Limb (tissue), 2 donors: ENCODE measurements at regions not wholly inside any gene's neighbourhood (a gene's known extent, or its start where the extent isn't known, plus 50 kb on each side); places are given as distances from the start of the nearest gene placed in this dataset.
"Not testable (repeated sequence)": the region's sequence is repeated elsewhere in the genome, so short reads cannot be mapped to it uniquely, and the experiment has no call there.

Experiments used
- DNase-seq, 2 donors: peaks; one replicate each; pipeline ENCODE4 v3.0.0-alpha.2; 2016; ENCODE audit errors: extremely low spot score in 2 of 2

- no peak for DNase-seq
These were observed 156.7 kb upstream of the TENT5A start for GRCh38 chr6:81909162-81909561.

- DNase-seq = no peak
These were observed 154.3 kb upstream of the TENT5A start for GRCh38 chr6:81906709-81907204.

- no peak for DNase-seq
These were observed 153.6 kb upstream of the TENT5A start for GRCh38 chr6:81906041-81906440.

DNA sequence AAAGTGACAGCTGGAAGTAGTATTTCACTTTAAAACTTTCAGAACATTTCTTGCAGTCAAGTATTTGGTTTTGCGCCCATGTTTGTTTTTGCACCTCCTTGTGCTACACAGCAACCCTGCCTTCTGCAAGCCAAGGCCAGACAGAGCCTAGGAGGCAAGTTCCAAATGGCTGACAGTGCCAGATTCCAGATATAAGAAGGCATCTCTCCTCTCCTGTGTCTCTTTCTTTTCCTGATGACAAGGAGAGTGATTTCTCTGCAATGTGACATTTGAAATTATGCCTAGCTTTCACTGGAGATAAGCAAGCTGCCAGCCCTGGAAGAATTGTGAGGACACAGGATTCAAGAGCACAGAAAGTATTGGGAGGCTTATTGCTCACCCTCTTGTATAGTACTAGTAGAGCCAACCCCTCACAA, 149.1 kb upstream of the TENT5A start:
- no peak for DNase-seq

GRCh38 chr6:81900616-81901015, 148.1 kb upstream of the TENT5A start:
- DNase-seq = no peak

DNA sequence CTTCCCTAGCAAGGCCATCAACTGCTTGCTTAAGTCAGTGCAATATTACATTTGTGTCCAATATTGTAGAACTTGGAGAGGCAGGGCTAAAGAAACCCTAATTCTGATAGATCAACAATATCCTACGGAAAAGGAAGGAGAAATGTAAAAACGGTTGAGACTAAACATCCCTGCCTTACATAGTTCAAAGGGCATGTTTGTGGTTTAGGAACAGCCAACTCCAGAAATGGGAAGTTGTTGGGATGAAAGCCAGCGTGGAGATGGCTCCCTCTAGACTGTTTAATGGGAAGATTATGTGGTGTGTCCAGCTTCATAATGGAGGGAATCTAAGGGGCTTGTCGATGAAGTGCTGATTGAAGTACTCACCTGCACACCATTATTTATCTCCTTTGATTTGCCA, 145.3 kb upstream of the TENT5A start:
- DNase-seq = no peak

DNA sequence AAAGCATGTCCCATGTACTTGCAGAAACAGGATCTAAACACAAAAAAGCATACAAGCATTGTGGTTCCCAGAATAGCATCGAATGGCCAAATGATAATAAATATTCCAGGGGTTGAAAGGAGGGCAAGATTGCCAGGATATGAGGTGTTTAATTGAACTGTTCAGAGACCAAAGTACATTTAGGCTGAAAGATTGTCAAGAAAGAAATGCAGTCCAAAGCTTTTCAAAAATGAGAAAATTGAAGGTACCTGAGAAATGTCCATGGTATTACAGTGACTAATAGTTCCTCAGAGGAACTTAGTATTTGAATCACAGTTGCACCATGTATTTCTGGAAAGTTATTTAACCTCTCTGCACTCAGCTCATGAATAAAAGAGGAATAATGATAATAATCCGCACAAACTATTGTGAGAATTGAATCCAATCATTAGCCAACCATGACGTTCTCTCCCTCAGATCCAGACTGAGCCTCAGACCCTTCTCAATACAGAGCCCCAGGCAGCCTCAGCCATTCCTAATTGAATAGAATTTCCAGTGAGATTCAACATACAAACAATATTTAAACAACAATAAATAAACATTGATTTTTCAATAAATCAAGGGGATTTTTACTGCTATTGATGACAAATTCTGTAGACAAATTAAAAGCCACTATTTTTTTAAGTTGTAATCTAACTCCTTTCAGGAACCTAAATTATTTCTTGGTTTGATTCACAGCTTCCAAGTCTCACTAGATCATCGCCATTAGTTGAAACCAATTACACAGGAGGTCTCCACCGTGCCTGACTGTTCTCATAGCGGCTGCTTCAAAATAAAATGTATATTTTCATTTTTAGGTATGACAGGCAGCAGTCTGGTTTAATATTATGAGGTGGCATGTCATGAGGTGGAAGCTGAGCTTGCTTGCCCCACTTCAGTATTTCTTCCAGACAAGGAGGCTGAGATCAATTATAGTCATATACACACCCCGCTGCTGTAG, 144.3 kb upstream of the TENT5A start:
- no peak for DNase-seq

DNA sequence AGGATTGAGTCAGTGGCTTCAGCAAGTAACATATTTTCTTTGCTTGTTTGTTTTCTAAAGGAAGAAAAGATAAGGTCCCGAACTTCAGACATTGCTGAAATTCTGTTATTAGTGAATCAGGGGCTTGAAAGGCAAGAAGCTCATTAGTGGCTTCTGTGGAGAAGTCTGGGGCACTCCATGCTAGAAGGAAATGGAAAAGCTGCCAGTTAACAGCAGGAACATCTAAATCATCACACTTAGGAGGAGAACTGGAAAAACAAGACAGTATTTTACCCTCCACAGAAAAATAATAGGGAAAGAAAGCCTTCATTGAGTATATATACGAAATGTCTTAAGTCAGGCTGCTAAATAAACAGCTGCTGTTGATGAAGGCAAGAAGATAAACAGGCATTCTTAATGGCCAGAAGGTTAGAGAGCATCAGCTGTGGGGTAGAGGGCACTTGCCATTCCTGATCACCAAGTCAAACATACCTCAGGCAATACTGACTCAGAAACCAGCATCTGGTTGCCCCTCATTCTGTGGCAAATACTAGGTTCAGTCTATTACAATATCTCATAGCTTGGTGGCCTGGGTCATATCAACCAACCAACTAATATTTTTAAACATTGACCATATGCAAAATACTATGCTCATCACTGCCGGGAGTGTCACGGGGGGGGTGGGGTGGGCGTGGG, 143.2 kb upstream of the TENT5A start:
- DNase-seq = no peak

GRCh38 chr6:81894788-81895271, 142.3 kb upstream of the TENT5A start:
- peak; percentile 31 to 33 for DNase-seq

DNA sequence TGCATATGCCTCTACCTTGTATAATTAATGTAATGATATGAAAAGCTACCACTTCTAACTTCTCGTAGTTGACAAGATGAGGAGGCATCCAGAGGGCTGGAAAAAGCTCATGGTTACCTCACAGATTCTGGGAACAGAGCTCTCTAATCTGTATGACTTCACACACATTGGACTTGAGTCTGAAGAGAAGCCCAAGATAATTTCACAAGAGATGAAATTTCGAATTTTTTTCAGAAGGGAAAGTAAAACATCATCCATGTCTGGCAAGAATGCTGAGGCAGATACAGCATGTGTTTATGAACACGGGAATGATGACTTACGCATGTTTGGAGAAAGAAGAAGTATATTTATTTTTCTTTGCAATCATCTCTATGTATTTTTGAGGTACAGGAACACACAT, 141.8 kb upstream of the TENT5A start:
- DNase-seq = no peak

DNA sequence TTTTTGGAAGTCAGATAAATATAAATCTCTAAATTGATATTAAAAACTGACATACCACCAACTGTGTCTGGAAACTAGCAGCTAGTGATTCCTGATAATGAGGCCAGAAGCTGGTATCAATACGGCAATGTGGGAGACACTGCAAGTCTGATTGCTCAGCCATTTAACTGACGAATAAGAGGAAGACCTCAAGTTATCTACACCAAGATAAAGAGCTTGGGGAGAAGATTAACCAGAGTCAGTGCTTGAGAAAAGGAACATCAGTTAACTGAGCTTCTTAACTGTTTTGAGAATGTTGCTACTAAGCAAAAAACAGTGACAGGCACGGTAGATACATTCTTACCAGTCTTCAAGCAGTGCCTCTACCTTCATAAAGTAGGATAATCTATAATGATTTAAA, 140.4 kb upstream of the TENT5A start:
- DNase-seq = no peak

GRCh38 chr6:81891874-81892273, 139.4 kb upstream of the TENT5A start:
- no peak for DNase-seq

DNA sequence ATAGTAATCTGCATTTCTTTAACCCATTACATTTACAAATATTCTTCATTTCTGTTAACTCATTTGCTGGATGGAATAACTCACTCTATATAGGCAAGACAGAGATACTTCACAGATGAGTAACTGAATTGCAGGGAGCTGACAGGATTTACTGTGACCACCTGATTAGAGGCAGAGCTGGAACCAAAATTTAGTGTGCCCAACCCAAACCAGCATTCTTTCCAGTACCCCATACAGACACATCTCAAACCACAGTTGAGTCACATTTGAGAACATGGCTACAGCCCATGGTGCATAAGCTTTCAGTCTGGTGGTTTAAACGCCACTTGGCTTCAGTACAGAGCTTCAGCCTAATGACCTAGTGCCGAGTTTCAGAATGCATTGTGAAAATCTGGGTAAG, 138.4 kb upstream of the TENT5A start:
- DNase-seq = no peak

GRCh38 chr6:81889377-81890053, 137.0 kb upstream of the TENT5A start:
- DNase-seq = no peak

DNA sequence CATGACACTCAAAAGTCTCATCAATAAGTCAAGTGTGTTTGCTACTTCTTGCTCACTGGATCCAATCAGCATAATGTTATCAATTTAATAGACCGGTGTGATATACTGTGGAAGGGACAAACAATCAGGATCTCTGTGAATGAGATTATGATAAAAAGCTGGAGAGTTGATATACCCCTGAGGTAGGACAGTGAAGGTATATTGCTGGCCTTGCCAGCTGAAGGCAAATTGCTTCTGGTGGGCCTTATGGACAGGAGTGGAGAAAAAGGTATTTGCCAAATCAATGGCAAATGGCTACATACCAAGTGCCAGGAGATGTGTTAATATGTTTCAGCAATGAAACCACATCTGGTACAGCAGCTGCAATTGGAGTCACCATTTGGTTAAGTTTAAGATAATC, 134.4 kb upstream of the TENT5A start:
- DNase-seq = not testable (repeated sequence)

GRCh38 chr6:81886157-81886556, 133.7 kb upstream of the TENT5A start:
- no peak for DNase-seq

DNA sequence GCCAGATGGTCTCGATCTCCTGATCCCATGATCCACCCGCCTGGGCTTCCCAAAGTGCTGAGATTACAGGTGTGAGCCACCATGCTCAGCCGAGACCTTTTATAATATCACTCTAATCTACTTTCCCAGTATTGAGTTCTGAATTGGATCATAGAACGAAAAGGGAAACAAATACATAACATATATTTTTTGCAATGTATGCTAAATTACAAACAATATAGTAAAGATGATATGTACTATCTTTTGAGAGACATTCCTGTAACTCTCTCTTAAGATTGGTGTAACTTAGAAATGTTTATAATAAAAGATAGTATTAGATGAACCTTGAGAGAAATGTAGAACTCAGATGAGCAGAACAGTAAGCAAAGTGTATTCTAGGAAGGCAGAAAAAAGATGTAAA, 129.2 kb upstream of the TENT5A start:
- no peak for DNase-seq

GRCh38 chr6:81878479-81878878, 126.0 kb upstream of the TENT5A start:
- no peak for DNase-seq

- DNase-seq = no peak
These were observed 124.5 kb upstream of the TENT5A start for GRCh38 chr6:81876971-81877370.

DNA sequence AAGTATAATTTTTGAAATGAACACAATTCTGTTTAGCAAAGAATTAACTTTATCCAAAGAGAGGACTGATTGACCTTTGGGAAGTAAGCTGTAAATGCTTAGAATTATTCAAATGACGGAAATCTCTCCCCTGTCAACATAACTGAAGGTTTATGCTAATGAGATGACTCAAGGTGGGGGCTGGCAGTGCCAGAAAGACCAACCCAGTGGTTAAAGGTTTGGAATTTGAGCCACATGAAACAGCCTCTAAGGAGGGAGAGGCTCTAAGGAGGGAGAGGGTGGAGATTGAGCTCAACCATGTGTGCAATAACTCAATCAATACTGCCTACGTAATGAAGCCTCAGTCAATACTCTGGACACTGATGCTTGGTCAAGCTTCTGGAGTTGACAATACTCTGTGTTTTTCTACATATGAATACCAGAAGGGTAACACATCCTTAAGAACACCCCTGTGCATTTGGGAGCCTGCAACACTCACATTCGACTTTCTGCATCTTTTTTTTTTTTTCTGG, 123.4 kb upstream of the TENT5A start:
- no peak for DNase-seq

DNA sequence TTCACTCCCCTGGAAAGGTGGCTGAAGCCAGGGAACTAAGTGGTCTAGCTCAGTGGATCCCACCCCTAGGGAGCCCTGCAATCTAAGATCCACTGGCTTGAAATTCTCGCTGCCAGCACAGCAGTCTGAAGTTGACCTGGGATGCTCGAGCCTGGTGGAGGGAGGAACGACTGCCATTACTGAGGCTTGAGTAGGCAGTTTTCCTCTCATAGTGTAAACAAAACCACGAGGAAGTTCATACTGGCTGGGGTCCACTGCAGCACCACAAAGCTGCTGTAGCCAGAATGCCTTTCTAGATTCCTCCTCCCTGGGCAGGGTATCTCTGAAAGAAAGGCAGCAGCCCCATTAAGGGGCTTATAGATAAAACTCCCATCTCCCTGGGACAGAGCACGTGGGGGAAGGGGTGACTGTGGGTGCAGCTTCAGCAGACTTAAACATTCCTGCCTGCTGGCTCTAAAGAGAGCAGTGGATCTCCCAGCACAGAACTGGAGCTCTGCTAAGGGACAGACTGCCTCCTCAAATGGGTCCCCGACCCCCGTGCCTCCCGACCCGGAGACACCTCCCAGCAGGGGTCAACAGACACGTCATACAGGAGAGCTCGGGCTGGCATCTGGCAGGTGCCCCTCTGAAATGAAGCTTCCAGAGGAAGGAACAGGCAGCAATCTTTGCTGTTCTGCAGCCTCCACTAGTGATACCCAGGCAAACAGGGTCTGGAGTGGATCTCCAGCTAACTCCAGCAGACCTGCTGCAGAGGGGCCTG, 117.4 kb upstream of the TENT5A start:
- DNase-seq = not testable (repeated sequence)
